Choroid plexus epithelial cell (primary cell): ENCODE measurements at regions not wholly inside any gene's neighbourhood (a gene's known extent, or its start where the extent isn't known, plus 50 kb on each side); places are given as distances from the start of the nearest gene placed in this dataset.

Experiments used
- DNase-seq: peaks from one replicate; pipeline ENCODE4 v3.0.0-alpha.2; 2010; ENCODE audit warnings: low read depth
- H3K4me3 ChIP-seq: 2 replicates; pipeline ENCODE4 v1.5.1; 2011; ENCODE audit warnings: low read depth, mild to moderate bottlenecking, control low read depth, low read length, moderate library complexity
- CTCF ChIP-seq: conservative IDR thresholded peaks from 2 replicates; pipeline ENCODE4 v1.5.1; 2011; ENCODE audit warnings: low read depth, mild to moderate bottlenecking, control low read depth, inconsistent platforms, low read length, moderate library complexity

- no peak for DNase-seq
- H3K4me3 ChIP-seq = no peak overlapping the region
- TF ChIP-seq CTCF = no peak
Observed at GRCh38 chr9:1442105-1442504, 391.9 kb downstream of the DMRT2 start.

GRCh38 chr9:1443450-1443849 is 393.3 kb downstream of the DMRT2 start:
- no peak for DNase-seq
- H3K4me3 ChIP-seq = no peak overlapping the region
- TF ChIP-seq CTCF = no peak

GRCh38 chr9:1446671-1447070 is 396.5 kb downstream of the DMRT2 start:
- H3K4me3 ChIP-seq = no peak overlapping the region
- no peak for DNase-seq
- TF ChIP-seq CTCF = no peak

GRCh38 chr9:1453636-1454035 is 403.5 kb downstream of the DMRT2 start:
- H3K4me3 ChIP-seq = no peak overlapping the region
- DNase-seq = no peak
- TF ChIP-seq CTCF = no peak

GRCh38 chr9:1454211-1454610 is 404.1 kb downstream of the DMRT2 start:
- no peak for TF ChIP-seq CTCF
- no peak for DNase-seq
- no peak overlapping the region for H3K4me3 ChIP-seq

- no peak for DNase-seq
- no peak overlapping the region for H3K4me3 ChIP-seq
- no peak for TF ChIP-seq CTCF
Observed at GRCh38 chr9:1454616-1455347, 404.6 kb downstream of the DMRT2 start.

GRCh38 chr9:1455766-1456165 is 405.6 kb downstream of the DMRT2 start:
- TF ChIP-seq CTCF = no peak
- DNase-seq = no peak
- no peak overlapping the region for H3K4me3 ChIP-seq
